ENCODE measurements at regions not wholly inside any gene's neighbourhood (a gene's known extent, or its start where the extent isn't known, plus 50 kb on each side); places are given as distances from the start of the nearest gene placed in this dataset.
"Not testable (repeated sequence)": the region's sequence is repeated elsewhere in the genome, so short reads cannot be mapped to it uniquely, and the experiment has no call there.

- DNase-seq (ENCODE audit: low spot score in 2 of 2): no peak
- Histone ChIP-seq H3K4me3 (no peak overlapping the region), H3K27me3 (no peaks in the 10 kb centered on the region), H3K36me3 (no peaks in the 10 kb centered on the region), H3K4me1 (no peaks in the 10 kb centered on the region), H3K9me3 (no peaks in the 10 kb centered on the region), H3K27ac (no peak overlapping the region)
- no peak for TF ChIP-seq POLR2A (IDR thresholded peaks at IDR 0.05)
- TF ChIP-seq EP300 (IDR thresholded peaks at IDR 0.05): no peak
- no peak for TF ChIP-seq POLR2AphosphoS5 (IDR thresholded peaks at IDR 0.05)
- TF ChIP-seq CTCF (IDR thresholded peaks at IDR 0.05): no peak
These were observed 575.0 kb downstream of the GBE1 start for GRCh38 chr3:81186412-81186811.

GRCh38 chr3:81182086-81182875 is 579.2 kb downstream of the GBE1 start:
- H3K36me3 ChIP-seq; DNase-seq (ENCODE audit: low spot score in 2 of 2); H3K4me1 ChIP-seq; H3K27ac ChIP-seq; H3K9me3 ChIP-seq; H3K27me3 ChIP-seq; H3K4me3 ChIP-seq: not testable (repeated sequence)
- WGBS: 86% methylated on average over 12 of the region's 12 CpGs

- no peak for DNase-seq (ENCODE audit: low spot score in 2 of 2)
- WGBS: 63% methylated on average over 4 of the region's 4 CpGs
These were observed 587.9 kb downstream of the GBE1 start for GRCh38 chr3:81173514-81173913.

GRCh38 chr3:81170298-81170697 is 591.1 kb downstream of the GBE1 start:
- H3K9me3 ChIP-seq: no peaks in the 10 kb centered on the region
- TF ChIP-seq CTCF (IDR thresholded peaks at IDR 0.05) (no peak), EP300 (IDR thresholded peaks at IDR 0.05) (no peak), POLR2AphosphoS5 (IDR thresholded peaks at IDR 0.05) (no peak), POLR2A (IDR thresholded peaks at IDR 0.05) (no peak)
- DNase-seq (ENCODE audit: low spot score in 2 of 2): no peak
- no peaks in the 10 kb centered on the region for H3K4me1 ChIP-seq
- H3K27me3 ChIP-seq: no peaks in the 10 kb centered on the region
- H3K4me3 ChIP-seq: no peak overlapping the region
- no peaks in the 10 kb centered on the region for H3K36me3 ChIP-seq
- H3K27ac ChIP-seq: no peak overlapping the region

More at GRCh38 chr3:81173514-81173913, 587.9 kb downstream of the GBE1 start:
- no peak overlapping the region for H3K27ac ChIP-seq
- TF ChIP-seq CTCF (IDR thresholded peaks at IDR 0.05) (no peak), POLR2AphosphoS5 (IDR thresholded peaks at IDR 0.05) (no peak), POLR2A (IDR thresholded peaks at IDR 0.05) (no peak), EP300 (IDR thresholded peaks at IDR 0.05) (no peak)
- H3K27me3 ChIP-seq: no peaks in the 10 kb centered on the region
- no peaks in the 10 kb centered on the region for H3K9me3 ChIP-seq
- H3K36me3 ChIP-seq: no peaks in the 10 kb centered on the region
- no peak overlapping the region for H3K4me3 ChIP-seq
- no peaks in the 10 kb centered on the region for H3K4me1 ChIP-seq

- DNase-seq (ENCODE audit: low spot score in 2 of 2): no peak
- no peaks in the 10 kb centered on the region for H3K36me3 ChIP-seq
- WGBS: 93% methylated on average over 3 of the region's 3 CpGs
- no peak overlapping the region for H3K27ac ChIP-seq
- H3K9me3 ChIP-seq: no peaks in the 10 kb centered on the region
- H3K4me1 ChIP-seq: peaks cover 3% of the 10 kb centered on the region
- H3K27me3 ChIP-seq: no peaks in the 10 kb centered on the region
- H3K4me3 ChIP-seq: no peak overlapping the region
- no peak for TF ChIP-seq POLR2AphosphoS5 (IDR thresholded peaks at IDR 0.05)
- no peak for TF ChIP-seq POLR2A (IDR thresholded peaks at IDR 0.05)
- TF ChIP-seq CTCF (IDR thresholded peaks at IDR 0.05): no peak
- TF ChIP-seq EP300 (IDR thresholded peaks at IDR 0.05): no peak
These were observed 596.6 kb downstream of the GBE1 start for GRCh38 chr3:81164806-81165205.

- Histone ChIP-seq H3K4me3 (no peak overlapping the region), H3K4me1 (peaks cover 3% of the 10 kb centered on the region), H3K27me3 (no peaks in the 10 kb centered on the region), H3K36me3 (no peaks in the 10 kb centered on the region), H3K9me3 (no peaks in the 10 kb centered on the region), H3K27ac (no peak overlapping the region)
- 44% methylated on average over 1 of the region's 1 CpG for WGBS
- TF ChIP-seq EP300 (IDR thresholded peaks at IDR 0.05): no peak
- TF ChIP-seq POLR2AphosphoS5 (IDR thresholded peaks at IDR 0.05): no peak
- TF ChIP-seq CTCF (IDR thresholded peaks at IDR 0.05): no peak
- no peak for TF ChIP-seq POLR2A (IDR thresholded peaks at IDR 0.05)
- no peak for DNase-seq (ENCODE audit: low spot score in 2 of 2)
These were observed 599.6 kb downstream of the GBE1 start for GRCh38 chr3:81161851-81162250.

Measured in suprapubic skin (tissue), 4 donors.